ENCODE measurements at regions not wholly inside any gene's neighbourhood (a gene's known extent, or its start where the extent isn't known, plus 50 kb on each side); places are given as distances from the start of the nearest gene placed in this dataset.
A peak's percentile ranks its signal among the peaks of the same experiment; 100 is the strongest.

- H3K9me3 ChIP-seq (ENCODE audit: low read depth): no peaks in the 10 kb centered on the region
- H3K4me2 ChIP-seq: no peak overlapping the region
- no peak for TF ChIP-seq CTCF (IDR thresholded peaks at IDR 0.05)
- no peak for TF ChIP-seq EZH2 (IDR thresholded peaks at IDR 0.05)
- no peak for TF ChIP-seq EZH2phosphoT487 (IDR thresholded peaks at IDR 0.05)
- no peaks in the 10 kb centered on the region for H4K20me1 ChIP-seq (ENCODE audit: low read depth)
- no peak overlapping the region for H3K27ac ChIP-seq
- no peaks in the 10 kb centered on the region for H3K4me1 ChIP-seq
- no peak overlapping the region for H3K9ac ChIP-seq
- Mint-ChIP-seq H3K9me3 (peaks cover 3% of the 10 kb centered on the region), H3K27me3 (ENCODE audit: insufficient read depth, low read depth) (peaks cover 6% of the 10 kb centered on the region), H3K27ac (no peak overlapping the region), H3K4me1 (peaks cover 6% of the 10 kb centered on the region), H3K4me3 (no peak overlapping the region), H3K36me3 (no peaks in the 10 kb centered on the region)
- H3K36me3 ChIP-seq: no peaks in the 10 kb centered on the region
- no peak overlapping the region for H2AFZ ChIP-seq (replicated peaks)
- H3K79me2 ChIP-seq (ENCODE audit: low read depth): no peaks in the 10 kb centered on the region
- no peak overlapping the region for H3K4me3 ChIP-seq
- DNase-seq (ENCODE audit: low spot score): no peak
- H3F3A ChIP-seq (ENCODE audit: low read depth): no peaks in the 10 kb centered on the region
- H3K27me3 ChIP-seq: no peaks in the 10 kb centered on the region
Measured at GRCh38 chr6:6785163-6785521, 196.6 kb downstream of the LY86 start.

GRCh38 chr6:6788394-6789032 lies 200.0 kb downstream of the LY86 start:
- H3K4me1 Mint-ChIP-seq: no peaks in the 10 kb centered on the region

GRCh38 chr6:6790393-6790792 lies 201.9 kb downstream of the LY86 start:
- Mint-ChIP-seq H3K36me3 (no peaks in the 10 kb centered on the region), H3K27me3 (ENCODE audit: insufficient read depth, low read depth) (peaks cover 6% of the 10 kb centered on the region), H3K9me3 (peaks cover 3% of the 10 kb centered on the region), H3K4me1 (no peaks in the 10 kb centered on the region), H3K4me3 (no peak overlapping the region), H3K27ac (no peak overlapping the region)
- Histone ChIP-seq H3K4me1 (no peaks in the 10 kb centered on the region), H2AFZ (replicated peaks) (no peak overlapping the region), H3F3A (ENCODE audit: low read depth) (no peaks in the 10 kb centered on the region), H3K9me3 (ENCODE audit: low read depth) (no peaks in the 10 kb centered on the region), H3K27me3 (no peaks in the 10 kb centered on the region), H3K36me3 (no peaks in the 10 kb centered on the region), H3K9ac (no peak overlapping the region), H4K20me1 (ENCODE audit: low read depth) (no peaks in the 10 kb centered on the region), H3K4me2 (no peak overlapping the region), H3K4me3 (no peak overlapping the region), H3K79me2 (ENCODE audit: low read depth) (no peaks in the 10 kb centered on the region), H3K27ac (no peak overlapping the region)
- no peak for TF ChIP-seq EZH2 (IDR thresholded peaks at IDR 0.05)
- no peak for TF ChIP-seq EZH2phosphoT487 (IDR thresholded peaks at IDR 0.05)
- TF ChIP-seq CTCF (IDR thresholded peaks at IDR 0.05): no peak
- no peak for DNase-seq (ENCODE audit: low spot score)

More at GRCh38 chr6:6788394-6789032, 200.0 kb downstream of the LY86 start:
- no peak for TF ChIP-seq EZH2phosphoT487 (IDR thresholded peaks at IDR 0.05)
- peak; percentile 57 for TF ChIP-seq CTCF (IDR thresholded peaks at IDR 0.05)
- no peak for TF ChIP-seq EZH2 (IDR thresholded peaks at IDR 0.05)
- H3K79me2 ChIP-seq (ENCODE audit: low read depth): no peaks in the 10 kb centered on the region
- no peak overlapping the region for H3K4me3 ChIP-seq
- H3K27me3 Mint-ChIP-seq (ENCODE audit: insufficient read depth, low read depth): peaks cover 6% of the 10 kb centered on the region
- DNase-seq (ENCODE audit: low spot score): peak; percentile 25
- no peak overlapping the region for H2AFZ ChIP-seq (replicated peaks)
- H4K20me1 ChIP-seq (ENCODE audit: low read depth): no peaks in the 10 kb centered on the region
- no peak overlapping the region for H3K9ac ChIP-seq
- no peaks in the 10 kb centered on the region for H3K4me1 ChIP-seq
- no peaks in the 10 kb centered on the region for H3F3A ChIP-seq (ENCODE audit: low read depth)
- no peaks in the 10 kb centered on the region for H3K9me3 ChIP-seq (ENCODE audit: low read depth)
- H3K4me3 Mint-ChIP-seq: peak overlapping the region; percentile 8
- H3K27ac ChIP-seq: no peak overlapping the region
- peaks cover 3% of the 10 kb centered on the region for H3K9me3 Mint-ChIP-seq
- H3K27ac Mint-ChIP-seq: no peak overlapping the region
- H3K36me3 ChIP-seq: no peaks in the 10 kb centered on the region
- H3K4me2 ChIP-seq: no peak overlapping the region
- H3K36me3 Mint-ChIP-seq: no peaks in the 10 kb centered on the region
- no peaks in the 10 kb centered on the region for H3K27me3 ChIP-seq

All from neural progenitor cell (in vitro differentiated cells).